KMS-11 (cell line): ENCODE measurements at regions not wholly inside any gene's neighbourhood (a gene's known extent, or its start where the extent isn't known, plus 50 kb on each side); places are given as distances from the start of the nearest gene placed in this dataset.

Experiments
- H2AFZ ChIP-seq: fragments of 200-600 bp; sonication (generic); 2 replicates; pipeline ENCODE4 v1.6.1; 2016; ENCODE audit warnings: antibody characterized with exemption, mixed run types, low read depth
- H3K27ac ChIP-seq: fragments of 200-600 bp; sonication (generic); 2 replicates; pipeline ENCODE4 v1.6.1; 2016; ENCODE audit warnings: mild to moderate bottlenecking, mixed run types
- H3K27me3 ChIP-seq: fragments of 200-600 bp; sonication (generic); 2 replicates; pipeline ENCODE4 v1.6.1; 2017; ENCODE audit warnings: mild to moderate bottlenecking, low read depth, mixed run types, moderate library complexity; ENCODE audit not compliant: insufficient read depth
- H3K36me3 ChIP-seq: fragments of 200-600 bp; sonication (generic); 2 replicates; pipeline ENCODE4 v1.6.1; 2017; ENCODE audit warnings: mild to moderate bottlenecking, mixed run types; ENCODE audit not compliant: insufficient read depth
- H3K4me1 ChIP-seq: fragments of 200-600 bp; sonication (generic); 2 replicates; pipeline ENCODE4 v1.6.1; 2016; ENCODE audit warnings: mild to moderate bottlenecking, low read depth, mixed run types; ENCODE audit not compliant: poor library complexity, severe bottlenecking
- H3K4me2 ChIP-seq: fragments of 200-600 bp; sonication (generic); 2 replicates; pipeline ENCODE4 v1.7.0; 2016; ENCODE audit warnings: mild to moderate bottlenecking, mixed run types
- H3K4me3 ChIP-seq: fragments of 200-600 bp; sonication (generic); IDR thresholded peaks from 2 replicates; pipeline ENCODE4 v1.6.1; 2017; ENCODE audit warnings: low read depth, low read length, mixed read lengths; ENCODE audit not compliant: insufficient read depth
- H3K79me2 ChIP-seq: fragments of 200-600 bp; sonication (generic); 2 replicates; pipeline ENCODE4 v1.6.1; 2016; ENCODE audit warnings: low read depth, mixed run types; ENCODE audit not compliant: insufficient read depth
- H3K9ac ChIP-seq: fragments of 200-600 bp; sonication (generic); 2 replicates; pipeline ENCODE4 v1.6.1; 2016; ENCODE audit warnings: mild to moderate bottlenecking, mixed run types
- H4K20me1 ChIP-seq: fragments of 200-600 bp; sonication (generic); 2 replicates; pipeline ENCODE4 v1.6.1; 2016; ENCODE audit warnings: mild to moderate bottlenecking, mixed run types; ENCODE audit not compliant: insufficient read depth
- CTCF ChIP-seq: fragments of 200-600 bp; sonication (generic); conservative IDR thresholded peaks from 2 replicates; pipeline ENCODE4 v1.6.1; 2017; ENCODE audit warnings: low read depth, mild to moderate bottlenecking, antibody characterized with exemption, low read length, moderate library complexity, mixed read lengths

DNA sequence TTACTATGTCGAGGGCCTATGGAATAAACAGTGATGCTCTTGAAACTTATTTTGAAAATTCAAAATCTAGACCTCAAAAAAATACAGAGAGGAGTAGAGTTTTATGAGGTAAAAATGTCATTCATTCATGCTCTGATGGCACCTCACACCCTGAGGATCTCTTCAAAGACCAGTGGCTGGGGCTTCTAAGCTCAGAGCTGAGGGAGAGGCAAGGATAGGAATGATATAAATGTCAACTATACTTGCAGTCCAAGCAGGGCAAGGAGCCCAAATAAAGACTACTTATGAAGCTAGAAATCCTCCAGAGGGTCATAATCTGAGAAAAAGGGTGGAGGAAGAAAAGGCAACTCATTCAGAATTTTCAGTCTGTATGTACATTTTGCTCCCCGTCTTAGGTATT is 136.7 kb upstream of the CARMIL1 start:
- no peak overlapping the region for H3K4me3 ChIP-seq

GRCh38 chr6:25144919-25145318 is 134.3 kb upstream of the CARMIL1 start:
- no peaks in the 10 kb centered on the region for H4K20me1 ChIP-seq
- no peak overlapping the region for H3K4me2 ChIP-seq
- TF ChIP-seq CTCF = no peak
- H3K4me3 ChIP-seq = no peak overlapping the region
- no peak overlapping the region for H3K27ac ChIP-seq
- no peaks in the 10 kb centered on the region for H3K36me3 ChIP-seq
- no peaks in the 10 kb centered on the region for H3K79me2 ChIP-seq
- H2AFZ ChIP-seq = no peak overlapping the region
- no peaks in the 10 kb centered on the region for H3K4me1 ChIP-seq
- H3K9ac ChIP-seq = no peak overlapping the region
- no peaks in the 10 kb centered on the region for H3K27me3 ChIP-seq

More for the DNA sequence above, 136.7 kb upstream of the CARMIL1 start:
- Histone ChIP-seq H3K27me3 (no peaks in the 10 kb centered on the region), H3K27ac (no peak overlapping the region), H3K79me2 (no peaks in the 10 kb centered on the region), H2AFZ (no peak overlapping the region), H3K36me3 (no peaks in the 10 kb centered on the region), H3K4me1 (peaks cover 11% of the 10 kb centered on the region), H4K20me1 (no peaks in the 10 kb centered on the region), H3K9ac (no peak overlapping the region), H3K4me2 (no peak overlapping the region)
- no peak for TF ChIP-seq CTCF

DNA sequence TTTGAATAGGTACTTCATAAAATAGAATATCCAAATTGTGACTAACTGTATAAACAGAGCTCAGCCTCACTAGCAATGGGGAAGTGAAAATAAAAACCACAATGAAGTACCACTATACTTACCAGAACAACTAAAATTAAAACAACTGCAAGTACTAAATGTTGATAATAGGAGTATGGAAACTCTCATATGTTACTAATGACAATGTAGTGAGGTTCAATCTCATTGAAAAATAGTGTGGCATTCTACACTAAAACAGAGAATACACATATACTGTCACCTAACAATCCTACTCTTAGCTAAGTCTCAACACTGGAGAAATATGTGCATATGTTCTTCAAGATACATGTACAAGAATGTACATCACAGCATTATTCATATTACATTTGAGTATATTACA is 132.0 kb upstream of the CARMIL1 start:
- H3K27ac ChIP-seq = no peak overlapping the region
- no peak overlapping the region for H3K4me2 ChIP-seq
- H3K36me3 ChIP-seq = no peaks in the 10 kb centered on the region
- H2AFZ ChIP-seq = no peak overlapping the region
- H3K79me2 ChIP-seq = no peaks in the 10 kb centered on the region
- H3K4me1 ChIP-seq = no peaks in the 10 kb centered on the region
- H3K9ac ChIP-seq = no peak overlapping the region
- TF ChIP-seq CTCF = no peak
- no peaks in the 10 kb centered on the region for H4K20me1 ChIP-seq
- H3K27me3 ChIP-seq = no peaks in the 10 kb centered on the region
- H3K4me3 ChIP-seq = no peak overlapping the region

DNA sequence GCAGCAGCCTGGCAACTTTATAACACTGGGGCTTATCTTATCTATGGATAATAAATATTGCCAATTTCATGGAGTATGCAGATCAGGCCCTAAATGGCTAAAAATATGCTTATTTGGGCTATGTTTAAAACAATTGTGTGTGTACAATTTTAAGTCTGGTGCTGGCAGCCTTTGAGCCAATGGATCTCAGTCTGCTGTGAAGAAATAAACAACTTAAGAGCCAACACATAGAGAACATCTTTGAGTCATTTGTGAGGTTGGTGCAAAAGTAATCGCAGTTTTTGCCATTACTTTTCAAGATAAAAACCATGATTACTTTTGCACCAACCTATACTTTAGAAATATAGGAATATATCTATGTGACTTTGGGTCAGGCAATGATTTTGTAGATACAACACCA is 129.1 kb upstream of the CARMIL1 start:
- no peak overlapping the region for H2AFZ ChIP-seq
- no peak overlapping the region for H3K27ac ChIP-seq
- H3K4me1 ChIP-seq = no peaks in the 10 kb centered on the region
- H4K20me1 ChIP-seq = no peaks in the 10 kb centered on the region
- H3K36me3 ChIP-seq = no peaks in the 10 kb centered on the region
- no peak for TF ChIP-seq CTCF
- no peak overlapping the region for H3K4me2 ChIP-seq
- H3K27me3 ChIP-seq = no peaks in the 10 kb centered on the region
- H3K79me2 ChIP-seq = no peaks in the 10 kb centered on the region
- H3K9ac ChIP-seq = no peak overlapping the region
- no peak overlapping the region for H3K4me3 ChIP-seq

GRCh38 chr6:25150863-25151262 is 128.3 kb upstream of the CARMIL1 start:
- Histone ChIP-seq H3K9ac (no peak overlapping the region), H3K27ac (no peak overlapping the region), H3K4me3 (no peak overlapping the region), H4K20me1 (no peaks in the 10 kb centered on the region), H3K36me3 (no peaks in the 10 kb centered on the region), H3K4me2 (no peak overlapping the region), H2AFZ (no peak overlapping the region), H3K4me1 (no peaks in the 10 kb centered on the region), H3K79me2 (no peaks in the 10 kb centered on the region), H3K27me3 (no peaks in the 10 kb centered on the region)
- no peak for TF ChIP-seq CTCF
